HepG2 (cell line): ENCODE measurements at regions not wholly inside any gene's neighbourhood (a gene's known extent, or its start where the extent isn't known, plus 50 kb on each side); places are given as distances from the start of the nearest gene placed in this dataset.

Source experiments
- E2F2 ChIP-seq: sonication (generic); formaldehyde crosslinking; IDR thresholded peaks from 2 replicates; pipeline ENCODE4 v1.4.0; 2020; ENCODE audit warnings: missing genetic modification reagents, borderline replicate concordance
- ZKSCAN1 ChIP-seq: fragments of 150-350 bp; IDR thresholded peaks from 2 replicates; pipeline ENCODE4 v1.6.1; 2014; ENCODE audit warnings: low read length

- TF ChIP-seq ZKSCAN1: no peak
- TF ChIP-seq E2F2 (CRISPR knock-in tag): no peak
These were observed 525.0 kb downstream of the ISL1 start for GRCh38 chr5:51908215-51908614.
